Dermis blood vessel endothelial cell (primary cell): ENCODE measurements at regions not wholly inside any gene's neighbourhood (a gene's known extent, or its start where the extent isn't known, plus 50 kb on each side); places are given as distances from the start of the nearest gene placed in this dataset.
"Not testable (repeated sequence)": the region's sequence is repeated elsewhere in the genome, so short reads cannot be mapped to it uniquely, and the experiment has no call there.

Experiments used
- DNase-seq: peaks from one replicate; pipeline ENCODE4 v3.0.0; 2010

DNA sequence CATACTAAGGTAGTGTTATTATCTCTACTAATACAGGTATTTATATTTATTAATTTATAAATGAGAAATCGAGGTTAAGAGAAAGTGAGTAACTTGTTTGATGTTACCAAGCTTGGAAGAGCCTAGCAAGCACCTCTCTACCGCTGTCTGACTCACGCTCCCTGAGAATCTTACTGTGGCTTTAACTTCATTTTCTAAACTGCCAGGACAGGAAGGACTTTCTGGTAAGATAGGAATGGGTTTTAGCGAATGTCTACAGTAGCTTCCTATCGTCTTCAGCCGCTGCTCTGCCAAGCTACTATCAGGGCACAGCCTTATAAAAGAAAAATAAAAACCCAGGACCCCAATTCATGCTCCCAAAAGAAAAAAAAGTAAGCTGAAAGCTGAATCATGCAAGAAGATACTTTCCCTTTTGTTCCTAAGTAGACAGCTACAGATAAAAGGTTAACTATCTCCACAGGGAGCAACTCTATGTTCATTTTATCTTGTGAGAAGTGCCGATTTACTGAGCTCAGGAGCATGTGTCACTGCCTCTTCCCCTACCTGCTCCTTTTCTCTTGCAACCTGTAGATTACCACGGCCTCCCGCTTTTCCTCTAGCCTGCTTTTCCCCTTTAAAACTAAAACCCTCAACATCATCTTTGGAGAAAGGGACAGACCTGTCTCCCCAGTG, 60.2 kb downstream of the THNSL1 start:
- no peak for DNase-seq

DNA sequence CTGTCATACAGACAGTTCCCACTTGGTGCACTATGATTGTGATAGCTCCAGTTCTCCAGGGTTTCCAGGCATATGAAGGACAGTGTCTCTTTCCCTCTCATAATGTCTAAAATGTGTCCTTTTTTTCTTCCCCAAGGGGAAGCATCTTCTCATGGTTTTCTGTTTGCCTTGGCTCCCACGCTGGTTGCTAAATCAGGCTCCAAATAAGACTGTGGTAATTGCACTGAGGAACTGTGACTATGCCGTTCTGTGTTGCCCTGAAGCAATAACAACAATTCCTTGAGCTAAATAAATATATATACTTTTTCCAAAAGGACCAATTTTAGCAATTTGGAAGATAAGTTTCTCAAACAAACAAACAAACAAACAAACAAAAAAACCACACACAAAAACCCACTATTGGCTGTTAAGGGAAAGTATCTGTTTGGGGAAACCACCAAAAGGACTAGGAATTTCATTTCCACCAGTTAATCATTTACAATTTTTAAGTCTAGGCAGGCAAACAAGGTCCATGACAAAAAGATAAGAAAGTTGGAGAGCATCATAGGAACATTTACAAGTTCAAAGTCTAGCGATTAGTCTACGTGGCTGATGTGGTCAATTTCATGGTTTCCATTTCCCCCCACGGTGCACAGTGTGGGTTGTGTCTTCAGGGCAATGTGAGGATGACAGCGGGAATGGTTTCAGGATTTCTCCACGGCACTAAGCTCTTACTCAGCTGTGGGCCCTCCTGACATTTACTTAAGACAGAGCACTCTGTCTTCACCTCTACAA, 62.4 kb downstream of the THNSL1 start:
- no peak for DNase-seq

DNA sequence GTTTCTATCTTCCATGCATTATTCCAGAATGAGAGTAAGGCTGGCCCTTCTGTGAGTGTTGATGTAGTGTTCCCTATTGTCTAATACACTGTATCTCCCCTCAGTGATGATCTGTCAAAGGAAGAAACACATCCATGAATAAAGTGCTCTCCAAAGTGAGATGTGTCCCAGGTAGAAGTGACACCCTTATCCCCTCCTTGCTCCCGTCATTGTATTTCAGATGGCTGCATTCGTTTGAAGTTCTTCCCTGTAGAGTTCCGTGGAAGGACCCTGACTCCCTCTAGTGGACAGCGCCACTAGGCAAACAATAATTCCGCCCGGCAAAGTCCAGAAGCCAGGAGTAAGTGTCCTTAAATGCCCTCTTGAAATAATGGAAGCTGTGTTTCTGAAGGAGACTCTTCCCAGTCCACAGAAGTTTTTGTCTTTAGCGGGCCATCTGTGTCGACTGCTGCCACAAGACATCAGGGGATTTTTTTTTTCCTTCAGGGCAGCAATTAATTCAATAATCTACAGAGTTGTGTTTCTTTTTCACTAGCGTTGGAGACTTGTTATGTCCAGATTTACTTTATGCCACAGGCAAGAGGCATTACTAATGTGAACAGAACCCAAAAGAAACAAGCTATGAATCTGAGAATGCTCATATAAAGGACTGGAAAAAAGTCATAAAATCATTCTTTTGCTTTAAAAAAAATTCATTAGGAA, 64.6 kb downstream of the THNSL1 start:
- peak; percentile 91 for DNase-seq

DNA sequence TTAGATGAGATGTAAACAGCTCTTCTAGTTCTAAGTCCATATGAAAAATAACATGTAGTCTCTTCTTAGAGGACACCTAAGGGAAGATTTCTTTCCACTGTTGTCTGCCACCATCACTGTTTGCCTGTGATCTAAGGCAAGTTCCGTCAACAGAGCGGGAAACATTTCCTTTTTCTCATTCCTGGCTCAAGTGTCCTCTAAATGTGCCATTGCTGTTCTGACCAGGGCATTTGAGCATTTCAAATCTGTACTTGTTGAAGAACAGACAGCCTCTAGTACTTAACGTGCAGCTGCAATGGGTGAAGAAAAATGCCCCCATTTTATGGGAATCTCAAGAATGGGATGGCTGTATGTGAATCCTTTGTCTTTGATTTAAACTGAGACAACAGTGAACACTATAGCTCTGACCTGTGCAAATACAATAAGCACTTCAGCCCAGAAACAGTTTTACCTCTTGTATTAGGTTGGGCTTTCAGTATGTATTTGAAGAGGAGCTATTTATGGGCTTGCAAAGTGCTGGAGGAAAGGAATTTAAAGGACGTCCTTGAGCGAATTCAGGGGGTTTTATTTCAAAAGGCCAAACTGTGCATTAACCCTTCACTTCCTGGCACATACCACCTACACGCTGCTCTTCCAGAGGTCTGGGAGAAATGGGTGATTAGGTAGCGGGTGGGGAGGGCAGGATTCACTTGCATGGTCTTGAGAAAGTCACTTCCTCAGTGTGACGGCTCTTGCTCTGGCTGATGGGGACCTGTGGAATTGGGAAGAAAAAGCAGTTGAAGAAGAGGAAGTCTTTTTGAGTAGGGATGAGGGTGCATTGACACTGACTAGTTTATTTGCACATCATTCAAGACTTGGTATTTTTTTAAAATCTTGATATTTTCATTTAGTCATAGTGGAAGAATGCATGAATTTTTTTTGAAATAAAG, 66.1 kb downstream of the THNSL1 start:
- no peak for DNase-seq

DNA sequence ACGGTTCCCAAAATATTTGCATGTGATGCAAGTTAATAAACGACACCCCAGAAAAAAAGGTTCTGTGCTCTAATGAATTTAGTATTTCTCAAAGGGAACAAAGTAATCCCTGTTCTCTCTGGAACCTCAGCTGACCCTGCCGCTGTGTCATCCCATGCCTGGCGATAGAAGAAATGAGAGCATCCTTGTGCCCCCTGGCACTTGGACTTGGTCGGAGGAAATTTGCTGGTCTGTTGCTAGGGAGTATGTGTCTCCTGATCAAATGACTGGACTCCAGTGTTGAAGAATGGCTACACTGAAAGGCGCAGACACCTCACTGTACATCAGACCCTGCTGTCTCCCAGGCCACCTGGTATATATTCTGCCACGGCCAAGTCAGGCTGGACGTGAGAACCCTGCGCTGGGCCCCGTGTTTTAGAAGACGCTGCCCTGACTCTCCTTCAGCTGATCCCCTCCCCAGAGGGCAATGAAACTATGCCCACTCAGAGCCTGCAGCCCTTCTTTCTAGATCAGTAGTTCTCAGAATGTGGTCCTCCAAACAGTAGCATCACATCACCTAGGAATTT, 67.2 kb downstream of the THNSL1 start:
- no peak for DNase-seq

DNA sequence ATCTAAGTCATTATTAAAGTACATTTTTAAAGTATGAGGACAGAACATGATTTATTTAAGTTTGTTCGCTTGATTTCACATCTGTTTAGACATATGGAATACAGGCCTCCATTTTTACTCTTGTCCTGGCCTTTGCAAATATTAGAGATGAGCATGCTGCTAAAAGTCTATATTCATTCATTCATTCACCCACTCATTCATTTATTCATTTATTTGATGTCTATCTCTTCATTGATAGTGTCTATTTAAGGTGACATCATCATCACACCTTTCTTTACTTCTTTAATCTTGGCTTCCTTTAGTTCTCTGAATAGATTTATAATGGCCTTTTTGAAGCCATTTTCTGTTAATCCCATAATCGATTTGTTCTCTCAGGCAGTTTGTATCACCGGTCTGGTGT, 68.0 kb downstream of the THNSL1 start:
- DNase-seq, result no peak

DNA sequence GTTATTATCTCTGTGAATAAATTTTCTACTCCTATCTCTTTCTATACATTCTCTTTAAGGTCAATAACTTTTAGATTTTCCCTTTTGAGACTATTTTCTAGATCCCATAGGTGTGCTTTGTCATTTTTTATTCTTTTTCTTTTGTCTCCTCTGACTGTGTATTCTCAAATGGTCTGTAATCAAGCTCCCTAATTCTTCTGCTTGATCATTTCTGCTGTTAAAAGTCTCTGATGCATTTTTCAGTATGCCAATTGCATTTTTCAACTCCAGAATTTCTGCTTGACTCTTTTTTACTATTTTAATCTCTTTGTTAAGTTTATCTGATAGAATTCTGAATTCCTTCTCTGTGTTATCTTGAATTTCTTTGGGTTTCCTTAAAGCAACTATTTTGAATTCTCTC, 78.2 kb downstream of the THNSL1 start:
- no peak for DNase-seq

DNA sequence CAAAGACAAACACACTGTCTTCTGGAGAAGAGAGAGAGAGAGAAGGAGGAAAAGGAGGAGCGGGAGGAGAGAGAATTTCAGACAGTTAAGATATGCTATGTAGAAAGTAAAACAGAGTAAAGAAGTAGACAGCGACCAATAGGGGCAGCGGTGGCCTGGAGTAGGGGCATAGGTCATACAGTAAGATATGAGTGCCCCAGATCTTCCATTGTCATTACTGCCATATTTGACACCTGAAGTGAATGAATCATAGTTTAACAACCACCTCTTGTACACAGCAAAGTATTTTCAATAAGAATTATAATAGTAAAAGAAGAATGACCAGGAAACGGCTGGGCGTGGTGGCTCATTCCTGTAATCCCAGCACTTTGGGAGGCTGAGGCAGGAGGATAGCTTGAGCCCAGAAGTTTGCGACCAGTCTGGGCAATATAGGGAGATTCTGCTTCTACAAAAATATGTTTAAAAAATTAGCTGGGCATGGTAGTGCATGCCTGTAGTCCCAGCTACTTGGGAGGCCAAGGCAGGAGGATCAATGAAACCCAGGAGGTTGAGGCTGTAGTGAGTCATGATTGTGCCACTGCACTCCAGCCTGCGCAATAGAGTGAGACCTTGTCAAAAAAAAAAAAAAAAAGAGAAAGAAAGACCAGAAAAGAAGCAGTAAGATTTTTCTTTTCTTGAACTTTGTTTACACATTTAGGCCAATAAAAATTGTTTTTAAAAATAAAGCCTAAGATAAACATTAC, 77.0 kb upstream of the GPR158 start:
- DNase-seq, result no peak

DNA sequence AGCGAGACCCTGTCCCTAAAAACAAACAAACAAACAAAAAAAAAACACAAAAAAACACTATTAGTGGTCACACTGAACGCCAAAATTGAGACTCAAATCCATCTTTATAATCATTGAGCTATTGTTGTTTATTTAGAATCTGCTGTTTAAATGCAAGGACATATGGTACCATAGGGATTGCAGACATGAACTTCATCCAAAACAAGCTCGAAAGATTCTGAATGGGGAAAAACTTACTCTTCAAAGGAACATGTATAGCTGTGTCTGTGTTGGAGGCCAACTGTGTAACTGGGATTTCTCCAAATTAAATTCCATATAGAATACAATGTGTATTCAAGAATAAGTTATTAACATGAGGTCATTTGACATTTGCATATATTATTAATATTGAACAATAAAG, 74.7 kb upstream of the GPR158 start:
- DNase-seq, result no peak

DNA sequence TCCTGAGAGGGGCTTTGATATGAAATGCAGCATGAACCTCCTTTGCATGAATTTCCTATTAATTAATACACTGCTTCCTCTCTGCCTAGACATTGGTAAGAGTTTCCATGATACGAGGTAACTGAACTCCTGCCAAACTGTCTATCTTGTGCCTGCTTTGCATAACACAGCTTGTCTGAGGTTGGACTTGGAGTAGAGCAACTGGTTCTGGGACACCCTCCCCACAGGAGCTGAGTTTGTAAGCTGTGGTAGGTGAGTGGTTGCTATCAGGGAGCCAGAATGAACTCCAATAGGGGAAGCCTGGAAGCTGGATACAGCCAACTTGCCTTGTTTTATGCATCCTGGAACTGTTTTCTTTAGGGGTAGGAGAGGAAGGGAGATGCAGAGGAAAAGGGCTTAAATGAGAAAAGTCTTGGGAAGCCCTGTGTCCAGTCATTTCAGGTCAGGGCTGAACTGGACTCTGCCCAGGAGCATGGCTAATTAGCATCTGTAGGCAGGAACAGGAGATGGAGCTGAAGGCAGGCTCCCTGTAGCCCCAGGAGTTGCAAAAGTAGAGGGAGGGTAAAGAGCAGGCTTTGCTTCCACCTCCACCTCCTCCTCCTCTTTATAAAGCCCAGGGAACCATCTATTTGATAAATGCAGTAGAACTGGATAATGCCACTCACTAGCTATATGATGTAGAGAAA, 73.2 kb upstream of the GPR158 start:
- DNase-seq, result no peak

DNA sequence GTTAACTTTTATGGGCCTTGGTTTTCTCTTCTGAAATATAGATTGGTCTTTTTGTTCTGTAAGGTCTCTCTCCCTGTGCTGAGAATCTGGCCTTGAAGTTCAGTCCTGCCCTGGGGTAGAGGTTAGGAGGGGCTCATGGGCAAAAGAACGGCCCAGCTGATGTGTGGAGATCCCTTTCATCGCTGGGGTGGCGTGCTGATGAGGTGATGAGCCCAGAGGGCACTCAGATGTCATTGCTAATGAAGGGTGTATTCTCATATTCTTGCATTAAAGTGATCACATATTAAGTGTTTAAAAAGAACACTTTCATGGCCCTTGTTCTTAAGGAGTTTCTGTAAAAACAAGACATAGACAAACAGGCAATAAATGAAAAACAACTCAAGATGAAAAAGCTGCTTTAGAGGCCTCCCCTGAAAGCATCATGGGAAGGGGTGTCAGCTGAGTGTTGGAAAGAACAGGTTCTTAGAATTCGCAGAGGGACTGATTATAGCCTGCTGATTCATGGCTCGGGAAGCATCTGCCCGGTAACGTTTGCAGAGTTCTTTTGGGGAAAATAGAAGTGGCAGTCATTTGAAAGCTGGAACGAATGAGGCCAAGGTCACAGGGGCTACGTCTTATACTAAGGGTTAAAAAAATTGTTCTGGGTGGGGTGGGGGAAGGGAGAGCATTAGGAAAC, 72.5 kb upstream of the GPR158 start:
- DNase-seq, result no peak

DNA sequence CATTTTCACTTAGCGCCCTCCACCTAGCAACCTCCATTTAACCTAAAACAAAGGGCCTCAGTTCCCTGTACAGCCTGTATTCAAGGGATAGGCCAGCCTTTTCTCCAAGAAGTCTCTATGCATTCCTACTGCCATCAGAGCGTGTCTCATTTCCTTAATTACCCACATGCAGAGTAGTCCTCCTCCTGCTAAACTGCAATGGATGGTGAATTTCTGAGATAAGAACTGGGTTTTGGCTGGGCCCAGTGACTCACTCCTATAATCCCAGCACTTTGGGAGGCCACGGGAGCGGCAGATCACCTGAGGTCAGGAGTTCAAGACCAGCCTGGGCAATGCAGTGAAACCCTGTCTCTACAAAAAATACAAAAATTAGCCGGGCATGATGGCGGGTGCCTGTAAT, 71.1 kb upstream of the GPR158 start:
- DNase-seq, result no peak

DNA sequence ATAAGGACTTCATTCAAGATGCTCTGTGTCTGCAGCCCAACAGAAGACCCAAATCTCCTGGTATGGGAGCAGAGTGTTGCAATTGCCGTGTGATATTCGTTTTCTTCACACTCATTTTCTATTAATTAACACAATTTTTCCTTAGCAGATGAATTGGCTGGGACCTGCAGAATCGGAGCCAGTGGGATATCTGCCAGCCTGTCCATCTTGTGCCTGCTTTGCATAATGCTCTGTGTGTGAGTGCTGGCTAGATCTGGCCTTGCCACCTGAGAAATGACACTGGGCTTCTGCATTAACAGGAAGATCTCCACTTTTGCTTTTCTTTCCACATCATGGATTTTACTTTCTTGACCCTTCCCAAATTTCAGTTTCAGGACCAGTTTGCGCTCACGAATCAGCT, 70.4 kb upstream of the GPR158 start:
- no peak for DNase-seq

DNA sequence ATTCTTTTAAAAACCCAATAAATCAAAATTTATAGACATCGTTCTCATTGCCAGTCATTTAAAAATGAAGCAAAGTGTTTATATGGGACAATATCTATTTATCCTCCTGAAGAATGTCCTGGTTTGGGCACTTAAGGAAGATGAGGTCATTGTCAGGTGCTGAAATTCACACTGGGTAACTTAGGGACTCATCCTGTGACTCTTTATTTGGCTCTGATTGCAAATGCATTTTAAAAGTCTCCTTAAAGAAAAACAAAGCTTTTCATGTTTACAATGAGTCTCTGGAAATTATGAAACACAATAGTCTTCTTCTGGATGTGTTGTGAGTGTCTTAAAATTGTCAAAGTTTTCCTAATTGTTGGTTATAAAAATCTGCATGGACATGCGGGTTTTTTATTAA, 69.5 kb upstream of the GPR158 start:
- DNase-seq, result no peak

DNA sequence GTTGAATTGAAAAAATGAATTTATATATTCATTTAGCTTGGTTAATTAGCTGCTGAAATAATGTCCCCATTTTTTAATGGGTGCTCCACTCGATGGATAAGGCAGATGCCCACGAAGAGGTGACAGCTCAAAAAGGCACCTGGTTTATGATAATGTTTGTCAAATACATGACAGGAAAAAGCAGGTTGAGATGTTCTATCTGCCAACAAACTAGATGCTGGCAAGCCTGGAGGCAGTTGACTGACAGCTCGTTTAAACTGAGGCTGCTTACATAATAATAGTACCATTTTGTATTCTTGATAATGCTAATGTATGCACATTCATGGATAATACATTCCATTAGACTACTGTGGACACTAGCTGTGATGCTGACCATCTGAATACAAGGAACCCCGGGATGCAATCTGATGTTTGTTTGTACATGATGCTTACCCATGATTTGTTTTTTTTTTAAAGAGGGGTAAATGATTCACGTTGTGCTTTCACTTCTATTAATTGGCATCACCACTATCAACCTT, 69.0 kb upstream of the GPR158 start:
- no peak for DNase-seq

DNA sequence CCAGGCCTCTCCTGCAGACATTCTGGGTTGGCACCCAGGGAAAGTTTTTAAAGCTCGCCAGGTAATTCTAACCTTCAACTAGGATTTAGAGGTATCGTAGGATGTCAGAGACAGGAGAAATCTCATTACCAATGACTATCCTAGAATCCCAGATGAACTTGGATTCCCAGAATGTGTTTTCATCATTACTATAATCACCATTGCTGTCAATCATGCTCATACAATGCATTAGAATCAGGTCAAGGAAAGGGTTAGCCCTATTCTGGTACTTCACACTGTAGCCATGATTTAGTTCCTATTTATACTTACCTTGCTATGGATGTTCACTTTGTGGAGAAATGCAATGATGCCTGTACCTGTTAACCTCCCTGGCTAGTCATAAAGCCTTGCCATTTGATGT, 67.0 kb upstream of the GPR158 start:
- no peak for DNase-seq

DNA sequence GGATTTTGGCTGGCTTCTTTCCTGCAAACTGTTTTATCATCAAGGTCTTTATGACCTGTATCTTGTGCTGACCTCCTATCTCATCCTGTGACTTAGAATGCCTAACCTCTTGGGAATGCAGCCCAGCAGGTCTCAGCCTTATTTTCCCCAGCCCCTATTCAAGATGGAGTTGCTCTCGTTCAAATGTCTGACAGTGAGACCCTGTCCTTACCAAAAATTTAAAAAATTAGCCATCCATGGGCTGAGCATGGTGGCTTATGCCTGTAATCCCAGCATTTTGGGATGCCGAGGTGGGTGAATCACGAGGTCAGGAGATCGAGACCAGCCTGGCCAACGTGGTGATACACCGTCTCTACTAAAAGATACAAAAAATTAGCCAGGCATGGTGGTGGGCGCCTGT, 64.9 kb upstream of the GPR158 start:
- not testable (repeated sequence) for DNase-seq

DNA sequence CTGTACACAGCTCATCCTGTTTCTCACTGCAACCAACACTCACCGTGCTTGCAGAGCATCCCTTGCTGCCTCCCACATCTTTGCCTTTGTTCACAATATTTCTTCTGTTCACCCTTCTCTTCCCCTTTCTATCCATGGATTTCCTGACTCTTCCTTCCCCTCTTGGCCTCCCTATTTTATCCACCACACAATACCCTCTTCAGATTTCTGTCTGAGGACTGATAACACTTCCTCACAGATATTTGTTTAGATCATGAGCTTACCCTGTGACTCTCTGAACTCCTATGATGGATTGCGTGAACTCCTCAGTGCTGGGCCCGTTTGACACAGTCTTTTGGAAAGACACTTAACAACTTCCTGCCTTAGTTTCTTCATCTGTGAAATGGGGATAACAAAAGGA, 62.8 kb upstream of the GPR158 start:
- DNase-seq, result no peak

DNA sequence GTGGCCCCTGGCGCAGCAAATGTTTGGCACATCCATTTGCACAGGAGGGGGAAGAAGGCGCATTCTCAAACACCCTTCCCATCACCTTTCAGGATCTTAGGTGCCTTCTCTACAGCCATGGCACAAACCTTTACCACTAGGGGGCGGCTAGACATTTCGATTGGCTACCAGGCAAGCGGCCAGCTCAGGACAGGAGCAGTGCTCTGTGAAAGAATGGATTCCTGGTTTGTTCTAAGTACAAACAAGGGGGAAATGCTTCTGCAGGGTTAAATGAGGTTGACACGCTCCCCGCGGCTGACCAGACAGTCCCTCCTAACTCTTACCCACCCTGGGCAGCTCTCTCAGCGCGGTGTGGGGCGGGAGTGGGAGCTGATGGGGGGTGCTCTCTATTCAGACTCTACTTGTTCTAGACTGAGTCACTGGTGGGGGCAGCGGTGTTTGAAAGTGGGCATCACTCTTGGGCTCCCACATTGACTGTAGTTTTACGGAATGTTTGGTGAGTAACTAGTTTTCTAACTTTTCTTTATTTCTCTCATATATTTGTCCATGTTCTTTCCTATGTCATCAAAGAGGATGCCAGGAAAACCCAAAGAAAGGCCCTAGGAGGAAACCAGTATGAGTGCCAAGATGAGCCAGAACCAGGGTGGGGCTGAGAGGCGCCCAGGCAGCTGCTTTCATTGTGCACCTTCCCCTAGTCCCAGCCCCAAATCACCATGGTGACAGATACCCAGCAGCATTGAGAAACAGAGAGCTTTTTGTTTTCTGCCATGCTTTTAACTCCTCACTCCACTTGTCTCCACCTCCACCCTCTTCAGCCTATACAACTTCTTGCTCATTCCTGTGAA, 61.4 kb upstream of the GPR158 start:
- peak; percentile 80 for DNase-seq
